Activated CD4-positive, alpha-beta memory T cell treated with anti-CD3 and anti-CD28 coated beads for 36 hours (primary cell): ENCODE measurements at regions not wholly inside any gene's neighbourhood (a gene's known extent, or its start where the extent isn't known, plus 50 kb on each side); places are given as distances from the start of the nearest gene placed in this dataset.

Experiments used
- CTCF ChIA-PET: fragments of 350-600 bp; sonication (Branson Sonifier 250); formaldehyde crosslinking; loops from one replicate; lab custom pipeline; 2021; ENCODE audit warnings: antibody characterized with exemption, inconsistent platforms; lab: Charles Lee
- POLR2A ChIA-PET: fragments of 350-600 bp; sonication (Branson Sonifier 250); formaldehyde crosslinking; loops from one replicate; lab custom pipeline; 2021; ENCODE audit warnings: antibody characterized with exemption; lab: Charles Lee
- DNase-seq: peaks from one replicate; pipeline ENCODE4 v3.0.0-alpha.2; 2020
- H3K27ac Mint-ChIP-seq: one replicate; pipeline ENCODE4 v1.8.0; 2021; ENCODE audit warnings: mixed read lengths
- H3K27me3 Mint-ChIP-seq: one replicate; pipeline ENCODE4 v1.8.0; 2021; ENCODE audit warnings: mixed read lengths
- H3K36me3 Mint-ChIP-seq: one replicate; pipeline ENCODE4 v1.8.0; 2021; ENCODE audit warnings: mixed read lengths
- H3K4me1 Mint-ChIP-seq: one replicate; pipeline ENCODE4 v1.8.0; 2021; ENCODE audit warnings: low read depth, mixed read lengths
- H3K4me3 Mint-ChIP-seq: one replicate; pipeline ENCODE4 v1.8.0; 2021; ENCODE audit warnings: mild to moderate bottlenecking, mixed read lengths
- H3K9me3 Mint-ChIP-seq: one replicate; pipeline ENCODE4 v1.8.0; 2021; ENCODE audit warnings: mixed read lengths
- intact Hi-C: fragments of 100-400 bp; cut with micrococcal nuclease; formaldehyde crosslinking; loops from one replicate; pipeline ENCODE4 v1.15.1; 2023

- no peak overlapping the region for H3K27ac Mint-ChIP-seq
- intact Hi-C loops, result no loop called here
- H3K27me3 Mint-ChIP-seq, result peaks cover 2% of the 10 kb centered on the region
- no peaks in the 10 kb centered on the region for H3K9me3 Mint-ChIP-seq
- H3K36me3 Mint-ChIP-seq, result no peaks in the 10 kb centered on the region
- DNase-seq, result no peak
- no peak overlapping the region for H3K4me3 Mint-ChIP-seq
- ChIA-PET CTCF (no interaction called here), POLR2A (no interaction called here)
- H3K4me1 Mint-ChIP-seq, result peaks cover 14% of the 10 kb centered on the region
Measured at GRCh38 chr1:10908266-10908665, 104.2 kb upstream of the TARDBP start.

DNA sequence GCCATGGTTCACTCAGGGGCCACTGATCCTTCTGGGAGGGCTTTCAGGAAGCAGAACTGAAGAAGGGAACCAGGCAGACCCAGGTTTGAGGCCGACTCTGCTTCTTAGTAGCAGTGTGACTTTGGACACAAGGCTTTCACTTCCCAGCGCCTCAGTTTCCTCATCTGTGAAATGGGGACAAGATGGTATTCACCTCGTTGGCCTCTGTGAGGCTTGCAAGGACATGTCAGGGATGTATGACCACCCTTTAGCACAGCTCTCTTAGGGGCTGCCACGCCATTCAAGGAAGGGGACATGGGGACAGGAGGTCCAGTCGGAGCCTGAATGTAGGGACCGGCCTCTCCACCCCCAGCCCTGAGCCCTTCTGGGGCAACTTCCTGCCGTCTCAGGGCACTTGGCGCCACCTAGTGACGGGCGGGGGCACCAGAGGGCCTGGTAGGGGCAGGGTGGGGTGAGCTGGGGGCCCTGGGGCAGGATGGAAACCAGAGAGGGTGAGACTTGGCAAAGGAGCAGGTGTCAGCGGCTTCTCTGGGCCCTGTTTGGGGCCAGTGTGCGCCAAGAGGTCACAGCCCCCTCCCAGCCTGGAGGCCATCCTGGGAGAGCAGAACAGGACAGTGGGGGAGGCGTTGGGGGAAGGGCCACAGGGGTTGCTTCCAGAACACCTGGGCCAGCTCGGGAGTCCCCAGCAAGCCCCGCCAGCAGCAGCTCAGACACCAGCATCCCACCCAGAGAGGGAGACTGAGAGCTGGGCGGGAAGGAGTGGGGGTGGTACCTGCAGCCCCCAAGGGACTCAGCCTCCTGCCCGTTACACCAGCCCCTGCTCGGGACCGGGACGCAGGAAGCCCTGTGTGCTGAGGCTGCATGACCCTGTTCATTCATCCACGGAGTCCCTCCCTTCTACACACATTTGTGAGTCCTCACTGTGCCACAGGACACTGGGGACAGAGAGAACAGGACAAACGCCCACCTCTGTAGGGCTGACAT, 102.5 kb upstream of the TARDBP start:
- H3K4me1 Mint-ChIP-seq, result peaks cover 1% of the 10 kb centered on the region
- ChIA-PET POLR2A (no interaction called here), CTCF (interaction anchor here (0.6 to 3.2 kb wide), 14 partner anchors 9 to 479 kb away, joined by 3 to 22 read pairs (median 4); no protein-coding TSS in a partner anchor)
- intact Hi-C loops, result no loop called here
- H3K36me3 Mint-ChIP-seq, result no peaks in the 10 kb centered on the region
- DNase-seq, result peak; percentile 79
- no peak overlapping the region for H3K27ac Mint-ChIP-seq
- H3K9me3 Mint-ChIP-seq, result no peaks in the 10 kb centered on the region
- peaks cover 2% of the 10 kb centered on the region for H3K27me3 Mint-ChIP-seq
- no peak overlapping the region for H3K4me3 Mint-ChIP-seq

DNA sequence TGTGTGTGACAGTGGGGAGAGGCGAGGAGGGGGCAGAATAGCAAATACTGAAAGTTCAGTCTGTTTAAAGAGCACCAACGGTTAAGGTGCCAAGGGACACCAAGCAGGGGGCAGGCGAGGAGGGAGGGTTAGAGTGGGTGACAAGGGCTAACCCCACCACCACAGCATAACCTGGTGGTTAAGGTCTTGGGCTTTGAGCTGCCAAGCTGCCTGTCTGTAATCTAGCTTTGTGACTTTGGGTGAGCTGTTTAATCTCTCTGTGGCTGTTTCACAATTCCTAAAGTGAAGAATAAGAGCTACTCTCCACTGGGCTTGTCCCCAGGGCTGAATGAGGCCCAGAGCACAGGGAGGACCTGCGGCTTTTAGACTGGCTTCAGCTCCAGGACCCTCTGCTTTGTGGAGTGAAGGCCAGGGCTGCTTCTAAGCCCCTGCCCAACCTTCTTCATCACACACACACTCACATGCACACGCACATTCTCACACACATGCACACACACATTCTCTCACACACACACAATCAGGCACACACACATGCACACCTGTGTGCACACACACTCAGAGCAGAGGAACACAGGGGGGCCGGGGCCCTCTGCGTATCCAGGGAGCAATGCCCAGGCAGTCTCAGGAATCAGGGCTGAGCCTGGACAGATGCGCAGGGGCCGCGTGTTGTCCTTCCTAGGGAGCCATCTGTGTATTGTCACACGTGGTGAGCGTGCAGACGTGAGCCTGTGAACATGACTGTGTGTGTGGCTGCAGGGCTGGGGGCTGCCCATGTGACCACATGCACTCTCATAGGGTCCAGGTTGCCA, 101.6 kb upstream of the TARDBP start:
- no peak overlapping the region for H3K4me3 Mint-ChIP-seq
- POLR2A ChIA-PET, result no interaction called here
- no peaks in the 10 kb centered on the region for H3K9me3 Mint-ChIP-seq
- no peaks in the 10 kb centered on the region for H3K36me3 Mint-ChIP-seq
- peaks cover 2% of the 10 kb centered on the region for H3K27me3 Mint-ChIP-seq
- no peak overlapping the region for H3K27ac Mint-ChIP-seq
- intact Hi-C loops, result no loop called here
- CTCF ChIA-PET, result interaction anchor here (0.7 to 3.2 kb wide), 4 partner anchors 13 to 403 kb away, joined by 3 to 22 read pairs (median 4); no protein-coding TSS in a partner anchor
- H3K4me1 Mint-ChIP-seq, result peaks cover under 1% of the 10 kb centered on the region
- no peak for DNase-seq

DNA sequence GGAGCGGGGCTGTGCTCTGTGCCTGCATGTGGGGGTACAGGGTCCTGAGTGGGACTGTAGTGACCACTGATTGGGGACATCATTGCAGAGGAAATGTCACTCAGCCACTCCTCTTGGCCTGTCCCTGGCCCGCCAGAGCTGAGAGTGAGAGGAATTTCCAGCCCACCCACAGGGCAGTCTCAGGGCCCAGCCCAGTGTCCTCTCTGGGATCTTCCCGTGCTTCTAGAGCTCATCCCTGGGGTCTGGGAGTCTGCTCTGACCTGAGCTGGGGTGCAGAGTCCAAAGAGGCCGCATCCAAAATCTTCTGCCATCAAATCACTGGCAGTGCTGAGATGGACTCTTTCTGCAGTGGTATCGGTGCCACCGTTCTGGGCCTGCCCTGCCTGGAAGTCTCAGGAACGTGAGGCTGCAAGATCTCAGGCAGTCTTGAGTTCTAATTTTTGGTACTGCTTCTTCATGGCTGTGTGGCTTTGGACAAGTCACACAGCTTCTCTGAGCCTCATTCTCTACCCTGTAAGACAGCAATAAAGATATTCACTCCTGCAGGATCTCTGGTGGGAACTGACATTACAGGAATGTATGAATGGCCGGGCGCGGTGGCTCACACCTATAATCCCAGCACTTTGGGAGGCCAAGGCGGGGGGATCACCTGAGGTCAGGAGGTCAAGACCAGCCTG, 100.8 kb upstream of the TARDBP start:
- CTCF ChIA-PET, result interaction anchor here (3.2 kb wide), 1 partner anchor 404 kb away, joined by 22 read pairs; no protein-coding TSS in a partner anchor
- intact Hi-C loops, result no loop called here
- peaks cover 8% of the 10 kb centered on the region for H3K4me1 Mint-ChIP-seq
- H3K36me3 Mint-ChIP-seq, result no peaks in the 10 kb centered on the region
- H3K27me3 Mint-ChIP-seq, result peaks cover 8% of the 10 kb centered on the region
- H3K9me3 Mint-ChIP-seq, result no peaks in the 10 kb centered on the region
- DNase-seq, result no peak
- no peak overlapping the region for H3K4me3 Mint-ChIP-seq
- POLR2A ChIA-PET, result no interaction called here
- H3K27ac Mint-ChIP-seq, result no peak overlapping the region

GRCh38 chr1:10912441-10912840, 100.0 kb upstream of the TARDBP start:
- ChIA-PET CTCF (no interaction called here), POLR2A (no interaction called here)
- no peak for DNase-seq
- intact Hi-C loops, result no loop called here
- Mint-ChIP-seq H3K36me3 (no peaks in the 10 kb centered on the region), H3K9me3 (no peaks in the 10 kb centered on the region), H3K27ac (no peak overlapping the region), H3K4me3 (no peak overlapping the region), H3K27me3 (peaks cover 13% of the 10 kb centered on the region), H3K4me1 (peaks cover 14% of the 10 kb centered on the region)

- ChIA-PET POLR2A (no interaction called here), CTCF (interaction anchor here (0.7 kb wide), 1 partner anchor 44 kb away, joined by 3 read pairs; no protein-coding TSS in a partner anchor)
- H3K4me1 Mint-ChIP-seq, result peaks cover 26% of the 10 kb centered on the region
- no peak for DNase-seq
- peaks cover 25% of the 10 kb centered on the region for H3K27me3 Mint-ChIP-seq
- H3K27ac Mint-ChIP-seq, result no peak overlapping the region
- H3K9me3 Mint-ChIP-seq, result no peaks in the 10 kb centered on the region
- no peaks in the 10 kb centered on the region for H3K36me3 Mint-ChIP-seq
- no peak overlapping the region for H3K4me3 Mint-ChIP-seq
- intact Hi-C loops, result no loop called here
Measured at GRCh38 chr1:10914056-10914455, 98.4 kb upstream of the TARDBP start.

- no peak for DNase-seq
- ChIA-PET CTCF (no interaction called here), POLR2A (no interaction called here)
- Mint-ChIP-seq H3K4me1 (peaks cover 26% of the 10 kb centered on the region), H3K27me3 (peaks cover 28% of the 10 kb centered on the region), H3K4me3 (no peak overlapping the region), H3K27ac (no peak overlapping the region), H3K36me3 (no peaks in the 10 kb centered on the region), H3K9me3 (no peaks in the 10 kb centered on the region)
- intact Hi-C loops, result no loop called here
Measured at GRCh38 chr1:10915594-10915993, 96.9 kb upstream of the TARDBP start.

GRCh38 chr1:10916311-10916710, 96.1 kb upstream of the TARDBP start:
- Mint-ChIP-seq H3K27ac (no peak overlapping the region), H3K4me1 (peaks cover 26% of the 10 kb centered on the region), H3K4me3 (no peak overlapping the region), H3K27me3 (peaks cover 32% of the 10 kb centered on the region), H3K9me3 (no peaks in the 10 kb centered on the region), H3K36me3 (no peaks in the 10 kb centered on the region)
- no peak for DNase-seq
- intact Hi-C loops, result no loop called here
- ChIA-PET POLR2A (no interaction called here), CTCF (no interaction called here)

DNA sequence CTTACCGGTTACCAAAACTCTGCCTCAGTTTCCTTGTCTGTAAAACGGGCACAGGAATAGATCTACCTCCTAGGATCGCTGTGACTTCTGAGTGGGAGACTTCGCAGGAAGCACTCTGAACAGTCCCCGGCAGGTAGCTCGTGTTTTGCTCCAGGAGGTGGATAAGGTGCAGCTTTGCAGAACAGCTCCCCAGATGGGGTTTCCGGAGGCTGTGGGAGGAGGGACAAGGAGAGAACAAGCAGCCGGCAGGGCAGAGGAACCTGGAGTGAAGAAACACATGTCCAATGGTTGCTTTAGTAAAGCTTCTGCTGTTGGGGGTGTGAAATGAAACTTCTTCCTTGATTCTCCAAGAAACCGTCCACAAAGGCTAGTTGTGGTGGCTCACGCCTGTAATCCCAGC, 95.5 kb upstream of the TARDBP start:
- ChIA-PET POLR2A (no interaction called here), CTCF (no interaction called here)
- H3K9me3 Mint-ChIP-seq, result no peaks in the 10 kb centered on the region

GRCh38 chr1:10917513-10918454, 94.7 kb upstream of the TARDBP start:
- CTCF ChIA-PET, result interaction anchor here (1.0 to 1.5 kb wide), 3 partner anchors 24 to 422 kb away, joined by 3 to 5 read pairs (median 4); no protein-coding TSS in a partner anchor
- Mint-ChIP-seq H3K4me1 (peaks cover 32% of the 10 kb centered on the region), H3K36me3 (no peaks in the 10 kb centered on the region), H3K4me3 (no peak overlapping the region), H3K27ac (no peak overlapping the region), H3K9me3 (no peaks in the 10 kb centered on the region), H3K27me3 (peaks cover 32% of the 10 kb centered on the region)
- POLR2A ChIA-PET, result no interaction called here
- DNase-seq, result no peak
- intact Hi-C loops, result no loop called here

More for the DNA sequence above, 95.5 kb upstream of the TARDBP start:
- Mint-ChIP-seq H3K27ac (no peak overlapping the region), H3K36me3 (no peaks in the 10 kb centered on the region), H3K4me3 (no peak overlapping the region), H3K4me1 (peaks cover 26% of the 10 kb centered on the region), H3K27me3 (peaks cover 32% of the 10 kb centered on the region)
- no peak for DNase-seq
- intact Hi-C loops, result no loop called here

- Mint-ChIP-seq H3K4me3 (no peak overlapping the region), H3K36me3 (no peaks in the 10 kb centered on the region), H3K27ac (no peak overlapping the region), H3K9me3 (no peaks in the 10 kb centered on the region), H3K27me3 (peaks cover 32% of the 10 kb centered on the region), H3K4me1 (peaks cover 35% of the 10 kb centered on the region)
- no peak for DNase-seq
- intact Hi-C loops, result no loop called here
- POLR2A ChIA-PET, result no interaction called here
- CTCF ChIA-PET, result interaction anchor here (1.0 to 1.5 kb wide), 3 partner anchors 23 to 423 kb away, joined by 3 to 5 read pairs (median 4); no protein-coding TSS in a partner anchor
Measured at GRCh38 chr1:10918531-10918930, 93.9 kb upstream of the TARDBP start.
